ENCODE measurements at regions not wholly inside any gene's neighbourhood (a gene's known extent, or its start where the extent isn't known, plus 50 kb on each side); places are given as distances from the start of the nearest gene placed in this dataset.

GRCh38 chr11:92850296-92850826, 119.1 kb upstream of the MTNR1B start:
- WGBS (ENCODE audit: extremely low coverage, insufficient coverage, insufficient read length), result no CpG with 5 or more reads among the region's 4 CpGs
- no peak overlapping the region for H3K4ac ChIP-seq (ENCODE audit: low read depth, low read length)
- no peaks in the 10 kb centered on the region for H3K36me3 ChIP-seq (ENCODE audit: control insufficient read depth in 1 of 2, insufficient read depth in 2 of 2, low read length in 2 of 2)
- no peak overlapping the region for H3K4me2 ChIP-seq (ENCODE audit: low read length)
- no peak overlapping the region for H4K8ac ChIP-seq (ENCODE audit: low read depth, low read length)
- H3K14ac ChIP-seq (ENCODE audit: low read length), result no peak overlapping the region
- H2BK5ac ChIP-seq (ENCODE audit: low read depth, low read length, poor library complexity), result no peak overlapping the region
- H3K4me1 ChIP-seq (ENCODE audit: control insufficient read depth in 1 of 2, insufficient read depth in 2 of 2, low read length in 2 of 2), result no peaks in the 10 kb centered on the region
- no peak overlapping the region for H3K9ac ChIP-seq (ENCODE audit: low read length)
- H3K9me3 ChIP-seq (ENCODE audit: insufficient read depth, low read depth, low read length), result no peaks in the 10 kb centered on the region
- H3K18ac ChIP-seq (ENCODE audit: low read length), result no peak overlapping the region
- no peak overlapping the region for H2BK120ac ChIP-seq (ENCODE audit: insufficient read depth, low read length, poor library complexity)
- DNase-seq, result no peak
- H3K79me2 ChIP-seq (ENCODE audit: control insufficient read depth, insufficient read depth, low read length, poor library complexity), result no peaks in the 10 kb centered on the region
- H4K91ac ChIP-seq (ENCODE audit: low read depth, low read length), result no peak overlapping the region
- H2BK12ac ChIP-seq (ENCODE audit: low read length), result no peak overlapping the region
- no peak overlapping the region for H2AFZ ChIP-seq (ENCODE audit: insufficient read depth, low read length, poor library complexity)
- no peak overlapping the region for H4K12ac ChIP-seq (ENCODE audit: low read depth, low read length)
- no peaks in the 10 kb centered on the region for H3K79me1 ChIP-seq (ENCODE audit: low read length)
- no peak overlapping the region for H3K4me3 ChIP-seq (ENCODE audit: low read depth, low read length)
- no peak overlapping the region for H3K23ac ChIP-seq (ENCODE audit: low read length)
- H3K27ac ChIP-seq (ENCODE audit: low read depth, low read length), result no peak overlapping the region
- H2AK5ac ChIP-seq (ENCODE audit: low read length), result no peak overlapping the region
- no peaks in the 10 kb centered on the region for H3K27me3 ChIP-seq (ENCODE audit: insufficient read depth, low read length)

- Histone ChIP-seq H3K27ac (ENCODE audit: low read depth, low read length) (no peak overlapping the region), H3K27me3 (ENCODE audit: insufficient read depth, low read length) (no peaks in the 10 kb centered on the region), H2AFZ (ENCODE audit: insufficient read depth, low read length, poor library complexity) (no peak overlapping the region), H3K23ac (ENCODE audit: low read length) (no peak overlapping the region), H3K4me3 (ENCODE audit: low read depth, low read length) (no peak overlapping the region), H4K8ac (ENCODE audit: low read depth, low read length) (no peak overlapping the region), H4K91ac (ENCODE audit: low read depth, low read length) (no peak overlapping the region), H3K14ac (ENCODE audit: low read length) (no peak overlapping the region), H2BK12ac (ENCODE audit: low read length) (no peak overlapping the region), H2BK120ac (ENCODE audit: insufficient read depth, low read length, poor library complexity) (no peak overlapping the region), H3K79me2 (ENCODE audit: control insufficient read depth, insufficient read depth, low read length, poor library complexity) (no peaks in the 10 kb centered on the region), H3K18ac (ENCODE audit: low read length) (no peak overlapping the region), H2BK5ac (ENCODE audit: low read depth, low read length, poor library complexity) (no peak overlapping the region), H3K36me3 (ENCODE audit: control insufficient read depth in 1 of 2, insufficient read depth in 2 of 2, low read length in 2 of 2) (no peaks in the 10 kb centered on the region), H4K12ac (ENCODE audit: low read depth, low read length) (no peak overlapping the region), H3K4me1 (ENCODE audit: control insufficient read depth in 1 of 2, insufficient read depth in 2 of 2, low read length in 2 of 2) (no peaks in the 10 kb centered on the region), H3K4me2 (ENCODE audit: low read length) (no peak overlapping the region), H3K9me3 (ENCODE audit: insufficient read depth, low read depth, low read length) (no peaks in the 10 kb centered on the region), H3K9ac (ENCODE audit: low read length) (no peak overlapping the region), H3K79me1 (ENCODE audit: low read length) (no peaks in the 10 kb centered on the region), H2AK5ac (ENCODE audit: low read length) (no peak overlapping the region), H3K4ac (ENCODE audit: low read depth, low read length) (no peak overlapping the region)
- no peak for DNase-seq
These were observed 117.2 kb upstream of the MTNR1B start for GRCh38 chr11:92852229-92852628.

GRCh38 chr11:92852946-92853345, 116.5 kb upstream of the MTNR1B start:
- no peak overlapping the region for H3K27ac ChIP-seq (ENCODE audit: low read depth, low read length)
- H4K91ac ChIP-seq (ENCODE audit: low read depth, low read length), result no peak overlapping the region
- no peaks in the 10 kb centered on the region for H3K79me2 ChIP-seq (ENCODE audit: control insufficient read depth, insufficient read depth, low read length, poor library complexity)
- H3K4me1 ChIP-seq (ENCODE audit: control insufficient read depth in 1 of 2, insufficient read depth in 2 of 2, low read length in 2 of 2), result no peaks in the 10 kb centered on the region
- no peak overlapping the region for H3K9ac ChIP-seq (ENCODE audit: low read length)
- H4K12ac ChIP-seq (ENCODE audit: low read depth, low read length), result no peak overlapping the region
- no peak overlapping the region for H3K4me2 ChIP-seq (ENCODE audit: low read length)
- H2AK5ac ChIP-seq (ENCODE audit: low read length), result no peak overlapping the region
- no peaks in the 10 kb centered on the region for H3K9me3 ChIP-seq (ENCODE audit: insufficient read depth, low read depth, low read length)
- H3K18ac ChIP-seq (ENCODE audit: low read length), result no peak overlapping the region
- WGBS (ENCODE audit: extremely low coverage, insufficient coverage, insufficient read length), result no CpG with 5 or more reads among the region's 7 CpGs
- no peaks in the 10 kb centered on the region for H3K36me3 ChIP-seq (ENCODE audit: control insufficient read depth in 1 of 2, insufficient read depth in 2 of 2, low read length in 2 of 2)
- H3K4ac ChIP-seq (ENCODE audit: low read depth, low read length), result no peak overlapping the region
- no peak overlapping the region for H2BK5ac ChIP-seq (ENCODE audit: low read depth, low read length, poor library complexity)
- H2BK12ac ChIP-seq (ENCODE audit: low read length), result no peak overlapping the region
- no peak overlapping the region for H3K14ac ChIP-seq (ENCODE audit: low read length)
- no peaks in the 10 kb centered on the region for H3K79me1 ChIP-seq (ENCODE audit: low read length)
- H3K4me3 ChIP-seq (ENCODE audit: low read depth, low read length), result no peak overlapping the region
- DNase-seq, result no peak
- no peak overlapping the region for H2AFZ ChIP-seq (ENCODE audit: insufficient read depth, low read length, poor library complexity)
- H3K23ac ChIP-seq (ENCODE audit: low read length), result no peak overlapping the region
- H2BK120ac ChIP-seq (ENCODE audit: insufficient read depth, low read length, poor library complexity), result no peak overlapping the region
- H4K8ac ChIP-seq (ENCODE audit: low read depth, low read length), result no peak overlapping the region
- no peaks in the 10 kb centered on the region for H3K27me3 ChIP-seq (ENCODE audit: insufficient read depth, low read length)

GRCh38 chr11:92854162-92854561, 115.3 kb upstream of the MTNR1B start:
- Histone ChIP-seq H3K79me2 (ENCODE audit: control insufficient read depth, insufficient read depth, low read length, poor library complexity) (no peaks in the 10 kb centered on the region), H3K4me2 (ENCODE audit: low read length) (no peak overlapping the region), H2BK12ac (ENCODE audit: low read length) (no peak overlapping the region), H3K79me1 (ENCODE audit: low read length) (no peaks in the 10 kb centered on the region), H3K14ac (ENCODE audit: low read length) (no peak overlapping the region), H2BK120ac (ENCODE audit: insufficient read depth, low read length, poor library complexity) (no peak overlapping the region), H4K8ac (ENCODE audit: low read depth, low read length) (no peak overlapping the region), H3K4me3 (ENCODE audit: low read depth, low read length) (peak overlapping the region; percentile 36), H3K27me3 (ENCODE audit: insufficient read depth, low read length) (no peaks in the 10 kb centered on the region), H2AFZ (ENCODE audit: insufficient read depth, low read length, poor library complexity) (no peak overlapping the region), H4K12ac (ENCODE audit: low read depth, low read length) (no peak overlapping the region), H2BK5ac (ENCODE audit: low read depth, low read length, poor library complexity) (no peak overlapping the region), H3K9ac (ENCODE audit: low read length) (no peak overlapping the region), H3K36me3 (ENCODE audit: control insufficient read depth in 1 of 2, insufficient read depth in 2 of 2, low read length in 2 of 2) (no peaks in the 10 kb centered on the region), H3K18ac (ENCODE audit: low read length) (no peak overlapping the region), H3K4ac (ENCODE audit: low read depth, low read length) (no peak overlapping the region), H4K91ac (ENCODE audit: low read depth, low read length) (no peak overlapping the region), H3K9me3 (ENCODE audit: insufficient read depth, low read depth, low read length) (no peaks in the 10 kb centered on the region), H2AK5ac (ENCODE audit: low read length) (no peak overlapping the region), H3K4me1 (ENCODE audit: control insufficient read depth in 1 of 2, insufficient read depth in 2 of 2, low read length in 2 of 2) (no peaks in the 10 kb centered on the region), H3K23ac (ENCODE audit: low read length) (no peak overlapping the region), H3K27ac (ENCODE audit: low read depth, low read length) (no peak overlapping the region)
- no CpG with 5 or more reads among the region's 5 CpGs for WGBS (ENCODE audit: extremely low coverage, insufficient coverage, insufficient read length)
- no peak for DNase-seq

All from trophoblast cell (in vitro differentiated cells and primary cell).